Liver (tissue), 8 donors: ENCODE measurements at regions not wholly inside any gene's neighbourhood (a gene's known extent, or its start where the extent isn't known, plus 50 kb on each side); places are given as distances from the start of the nearest gene placed in this dataset.

ENCODE experiments used
- DNase-seq: peaks from one replicate; pipeline ENCODE4 v3.0.0-alpha.2; 2017; ENCODE audit warnings: low spot score
- H3K27ac ChIP-seq, 2 donors: one replicate each; pipeline ENCODE4 v1.7.0; 2013; ENCODE audit warnings: inconsistent platforms in 2 of 2, low read length in 2 of 2, control low read depth in 1 of 2, low read depth in 1 of 2, mild to moderate bottlenecking in 1 of 2
- H3K27me3 ChIP-seq, 4 donors: one replicate each; pipeline versions ENCODE4 v1.6.1 to v1.7.0; 2013; ENCODE audit warnings: low read length in 3 of 4, inconsistent platforms in 1 of 4, mild to moderate bottlenecking in 1 of 4, moderate library complexity in 1 of 4; ENCODE audit not compliant: control insufficient read depth in 4 of 4, insufficient read depth in 4 of 4
- H3K36me3 ChIP-seq, 4 donors: one replicate each; pipeline versions ENCODE4 v1.6.1 to v1.7.0; 2013; ENCODE audit warnings: low read length in 3 of 4, mild to moderate bottlenecking in 3 of 4, low read depth in 1 of 4, moderate library complexity in 1 of 4; ENCODE audit not compliant: control insufficient read depth in 4 of 4, insufficient read depth in 3 of 4
- H3K4me1 ChIP-seq, 4 donors: one replicate each; pipeline versions ENCODE4 v1.6.1 to v1.7.0; 2013; ENCODE audit warnings: low read length in 3 of 4, mild to moderate bottlenecking in 3 of 4, moderate library complexity in 1 of 4; ENCODE audit not compliant: control insufficient read depth in 4 of 4, insufficient read depth in 4 of 4
- H3K4me3 ChIP-seq, 3 donors: one replicate each; pipeline versions ENCODE4 v1.6.1 to v1.7.0; 2013; ENCODE audit warnings: low read length in 3 of 3, control low read depth in 1 of 3, low read depth in 1 of 3, mild to moderate bottlenecking in 1 of 3
- H3K9ac ChIP-seq, 2 donors: one replicate each; pipeline ENCODE4 v1.7.0; 2013; ENCODE audit warnings: low read length in 2 of 2, mild to moderate bottlenecking in 2 of 2, moderate library complexity in 2 of 2, control low read depth in 1 of 2, low read depth in 1 of 2
- H3K9me3 ChIP-seq, 4 donors: one replicate each; pipeline versions ENCODE4 v1.6.1 to v1.7.0; 2013; ENCODE audit warnings: low read length in 3 of 4; ENCODE audit not compliant: control insufficient read depth in 4 of 4
- EGR1 ChIP-seq, 2 donors: IDR thresholded peaks; 2 replicates each; pipeline ENCODE4 v1.6.1; 2016 to 2018; ENCODE audit warnings: antibody characterized with exemption in 2 of 2, low read depth in 2 of 2
- FOXA1 ChIP-seq: IDR thresholded peaks from 2 replicates; pipeline ENCODE4 v1.6.1; 2016; ENCODE audit warnings: antibody characterized with exemption
- FOXA2 ChIP-seq: IDR thresholded peaks from 2 replicates; pipeline ENCODE4 v1.6.1; 2016; ENCODE audit warnings: antibody characterized with exemption
- GABPA ChIP-seq, 2 donors: IDR thresholded peaks in 1 of 2; conservative IDR thresholded peaks in 1 of 2; 2 replicates each; pipeline ENCODE4 v1.6.1; 2016; ENCODE audit warnings: antibody characterized with exemption in 2 of 2, mild to moderate bottlenecking in 1 of 2, moderate library complexity in 1 of 2
- HNF4A ChIP-seq, 2 donors: conservative IDR thresholded peaks; 2 replicates each; pipeline ENCODE4 v1.6.1; 2016; ENCODE audit warnings: antibody characterized with exemption in 2 of 2, mild to moderate bottlenecking in 2 of 2
- HNF4G ChIP-seq: IDR thresholded peaks from 2 replicates; pipeline ENCODE4 v1.6.1; 2016; ENCODE audit warnings: antibody characterized with exemption
- JUND ChIP-seq, 2 donors: IDR thresholded peaks; 2 replicates each; pipeline ENCODE4 v1.6.1; 2016; ENCODE audit warnings: antibody characterized with exemption in 2 of 2
- MAX ChIP-seq: IDR thresholded peaks from 2 replicates; pipeline ENCODE4 v1.6.1; 2016; ENCODE audit warnings: antibody characterized with exemption
- NR2F2 ChIP-seq: IDR thresholded peaks from 2 replicates; pipeline ENCODE4 v1.6.1; 2016; ENCODE audit warnings: antibody characterized with exemption
- RAD21 ChIP-seq, 2 donors: IDR thresholded peaks; 2 replicates each; pipeline ENCODE4 v1.6.1; 2016; ENCODE audit warnings: antibody characterized with exemption in 2 of 2, mild to moderate bottlenecking in 2 of 2
- REST ChIP-seq: IDR thresholded peaks from 2 replicates; pipeline ENCODE4 v1.6.1; 2016; ENCODE audit warnings: antibody characterized with exemption, mild to moderate bottlenecking
- RXRA ChIP-seq, 2 donors: IDR thresholded peaks; 2 replicates each; pipeline ENCODE4 v1.6.1; 2017 to 2018; ENCODE audit warnings: antibody characterized with exemption in 2 of 2, mild to moderate bottlenecking in 1 of 2
- SP1 ChIP-seq: IDR thresholded peaks from 2 replicates; pipeline ENCODE4 v1.6.1; 2018; ENCODE audit warnings: antibody characterized with exemption, mild to moderate bottlenecking
- TAF1 ChIP-seq: conservative IDR thresholded peaks from 2 replicates; pipeline ENCODE4 v1.6.1; 2016; ENCODE audit warnings: antibody characterized with exemption, mild to moderate bottlenecking
- YY1 ChIP-seq: IDR thresholded peaks from 2 replicates; pipeline ENCODE4 v1.6.1; 2016; ENCODE audit warnings: antibody characterized with exemption, mild to moderate bottlenecking
- WGBS: extraction: QIAGEN DNeasy Blood & Tissue Kit; methylation state at CpG from one replicate; pipeline ENCODE4 v1.1.7; 2013; 5-methylcytosine and 5-hydroxymethylcytosine counted together
- TF ChIP-seq, protein P1 (sequence below): fragments of 150-350 bp; IDR thresholded peaks from 2 replicates; pipeline ENCODE4 v1.5.1; 2017; ENCODE audit warnings: improper control_type of control experiment, low read depth, low read length; ENCODE audit not compliant: missing input control
- TF ChIP-seq, protein P2 (sequence below): IDR thresholded peaks from 2 replicates; pipeline ENCODE4 v1.6.1; 2016; ENCODE audit warnings: antibody characterized with exemption
- TF ChIP-seq, protein P3 (sequence below): IDR thresholded peaks from 2 replicates; pipeline ENCODE4 v1.6.1; 2016; ENCODE audit warnings: antibody characterized with exemption
- donor health status: healthy.
- donor health status: healthy.
- donor health status: healthy.
- donor health status: healthy.
- donor health status: healthy.

- H3K27me3 ChIP-seq = peaks cover 0 to 3% (median 0%) of the 10 kb centered on the region in 4 donors
- no peaks in the 10 kb centered on the region for H3K4me1 ChIP-seq
- TF ChIP-seq REST (no peak), FOXA1 (no peak), MAX (no peak), NR2F2 (no peak), TAF1 (no peak), GABPA (IDR thresholded peaks at IDR 0.05 in 1 of 2, conservative IDR thresholded peaks at IDR 0.05 in 1 of 2) (no peak), HNF4A (conservative IDR thresholded peaks at IDR 0.05) (no peak), JUND (IDR thresholded peaks at IDR 0.05) (no peak), SP1 (no peak), EGR1 (IDR thresholded peaks at IDR 0.05; ENCODE audit: low read depth in 2 of 2) (no peak), RXRA (IDR thresholded peaks at IDR 0.05) (no peak), FOXA2 (no peak), YY1 (no peak), HNF4G (no peak), RAD21 (IDR thresholded peaks at IDR 0.05) (no peak)
- TF ChIP-seq, protein P1, sequence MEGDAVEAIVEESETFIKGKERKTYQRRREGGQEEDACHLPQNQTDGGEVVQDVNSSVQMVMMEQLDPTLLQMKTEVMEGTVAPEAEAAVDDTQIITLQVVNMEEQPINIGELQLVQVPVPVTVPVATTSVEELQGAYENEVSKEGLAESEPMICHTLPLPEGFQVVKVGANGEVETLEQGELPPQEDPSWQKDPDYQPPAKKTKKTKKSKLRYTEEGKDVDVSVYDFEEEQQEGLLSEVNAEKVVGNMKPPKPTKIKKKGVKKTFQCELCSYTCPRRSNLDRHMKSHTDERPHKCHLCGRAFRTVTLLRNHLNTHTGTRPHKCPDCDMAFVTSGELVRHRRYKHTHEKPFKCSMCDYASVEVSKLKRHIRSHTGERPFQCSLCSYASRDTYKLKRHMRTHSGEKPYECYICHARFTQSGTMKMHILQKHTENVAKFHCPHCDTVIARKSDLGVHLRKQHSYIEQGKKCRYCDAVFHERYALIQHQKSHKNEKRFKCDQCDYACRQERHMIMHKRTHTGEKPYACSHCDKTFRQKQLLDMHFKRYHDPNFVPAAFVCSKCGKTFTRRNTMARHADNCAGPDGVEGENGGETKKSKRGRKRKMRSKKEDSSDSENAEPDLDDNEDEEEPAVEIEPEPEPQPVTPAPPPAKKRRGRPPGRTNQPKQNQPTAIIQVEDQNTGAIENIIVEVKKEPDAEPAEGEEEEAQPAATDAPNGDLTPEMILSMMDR = no peak
- TF ChIP-seq, protein P2, sequence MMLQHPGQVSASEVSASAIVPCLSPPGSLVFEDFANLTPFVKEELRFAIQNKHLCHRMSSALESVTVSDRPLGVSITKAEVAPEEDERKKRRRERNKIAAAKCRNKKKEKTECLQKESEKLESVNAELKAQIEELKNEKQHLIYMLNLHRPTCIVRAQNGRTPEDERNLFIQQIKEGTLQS = no peak
- TF ChIP-seq, protein P3, sequence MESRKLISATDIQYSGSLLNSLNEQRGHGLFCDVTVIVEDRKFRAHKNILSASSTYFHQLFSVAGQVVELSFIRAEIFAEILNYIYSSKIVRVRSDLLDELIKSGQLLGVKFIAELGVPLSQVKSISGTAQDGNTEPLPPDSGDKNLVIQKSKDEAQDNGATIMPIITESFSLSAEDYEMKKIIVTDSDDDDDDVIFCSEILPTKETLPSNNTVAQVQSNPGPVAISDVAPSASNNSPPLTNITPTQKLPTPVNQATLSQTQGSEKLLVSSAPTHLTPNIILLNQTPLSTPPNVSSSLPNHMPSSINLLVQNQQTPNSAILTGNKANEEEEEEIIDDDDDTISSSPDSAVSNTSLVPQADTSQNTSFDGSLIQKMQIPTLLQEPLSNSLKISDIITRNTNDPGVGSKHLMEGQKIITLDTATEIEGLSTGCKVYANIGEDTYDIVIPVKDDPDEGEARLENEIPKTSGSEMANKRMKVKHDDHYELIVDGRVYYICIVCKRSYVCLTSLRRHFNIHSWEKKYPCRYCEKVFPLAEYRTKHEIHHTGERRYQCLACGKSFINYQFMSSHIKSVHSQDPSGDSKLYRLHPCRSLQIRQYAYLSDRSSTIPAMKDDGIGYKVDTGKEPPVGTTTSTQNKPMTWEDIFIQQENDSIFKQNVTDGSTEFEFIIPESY = no peak
- H3K9ac ChIP-seq = no peak overlapping the region
- peaks cover under 1 to 17% (median 5%) of the 10 kb centered on the region in 4 donors for H3K9me3 ChIP-seq
- no peaks in the 10 kb centered on the region for H3K36me3 ChIP-seq
- no peak overlapping the region for H3K27ac ChIP-seq
- 91% methylated on average over 6 of the region's 6 CpGs for WGBS
- no peak for DNase-seq
- H3K4me3 ChIP-seq = no peak overlapping the region
Measured at GRCh38 chr2:237150831-237151375, 65.2 kb downstream of the COPS8 start.
